ENCODE measurements at regions not wholly inside any gene's neighbourhood (a gene's known extent, or its start where the extent isn't known, plus 50 kb on each side); places are given as distances from the start of the nearest gene placed in this dataset.

DNA sequence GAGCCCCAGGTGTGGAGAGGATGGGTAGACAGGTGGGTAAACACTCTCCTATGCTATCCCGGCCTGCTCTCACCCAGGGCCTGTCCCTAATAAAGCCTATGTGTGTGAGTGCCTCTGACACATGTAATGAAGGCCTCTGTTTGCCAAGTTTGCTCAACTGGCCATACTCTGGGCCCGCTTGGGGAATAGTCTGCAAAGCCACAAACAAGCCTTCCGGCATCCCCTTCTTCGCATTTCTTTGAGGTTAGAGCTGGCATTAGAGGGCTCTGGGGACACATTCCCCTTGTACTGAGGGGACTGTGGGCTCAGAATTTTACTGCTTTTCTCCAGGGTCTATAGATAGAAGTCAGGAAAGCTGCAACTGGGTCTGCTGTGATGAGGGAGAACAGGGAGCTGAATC is 240.5 kb downstream of the C12orf75 start:
- Mint-ChIP-seq H3K27ac (no peak overlapping the region), H3K4me3 (no peak overlapping the region), H3K9me3 (peaks cover 0 to 3% (median 0%) of the 10 kb centered on the region in 7 donors), H3K36me3 (no peaks in the 10 kb centered on the region), H3K4me1 (no peaks in the 10 kb centered on the region), H3K27me3 (peaks cover 0 to 21% (median 10%) of the 10 kb centered on the region in 3 donors)
- DNase-seq (no peak), ATAC-seq (ENCODE audit: low read depth in 2 of 2) (no peak)

DNA sequence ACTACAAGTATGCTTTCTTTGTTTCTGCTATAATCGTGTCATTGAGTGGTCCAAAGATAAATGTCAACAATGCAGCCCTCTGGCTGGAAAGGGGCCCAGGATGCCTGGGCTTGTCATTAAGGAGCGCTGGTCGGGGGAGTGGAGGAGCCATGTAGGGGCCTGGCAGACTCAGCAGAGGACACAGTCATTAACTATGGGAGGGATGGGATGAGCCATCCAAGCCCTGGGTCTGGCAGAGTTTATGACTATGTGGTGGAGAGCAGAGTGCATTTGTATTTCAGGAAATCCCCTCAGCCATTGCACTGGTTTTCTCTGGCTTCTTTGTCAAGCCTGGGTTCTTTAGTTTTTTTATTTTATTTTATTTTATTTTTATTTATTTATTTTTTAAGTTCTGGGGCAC is 243.1 kb downstream of the C12orf75 start:
- no peak for DNase-seq
- peaks cover 0 to 7% (median 0%) of the 10 kb centered on the region in 7 donors for H3K9me3 Mint-ChIP-seq
- no peak overlapping the region for H3K27ac Mint-ChIP-seq
- H3K4me3 Mint-ChIP-seq = no peak overlapping the region
- no peak for ATAC-seq (ENCODE audit: low read depth in 2 of 2)
- no peaks in the 10 kb centered on the region for H3K36me3 Mint-ChIP-seq
- peaks cover 7 to 13% (median 9%) of the 10 kb centered on the region in 3 donors for H3K27me3 Mint-ChIP-seq
- H3K4me1 Mint-ChIP-seq = no peaks in the 10 kb centered on the region

DNA sequence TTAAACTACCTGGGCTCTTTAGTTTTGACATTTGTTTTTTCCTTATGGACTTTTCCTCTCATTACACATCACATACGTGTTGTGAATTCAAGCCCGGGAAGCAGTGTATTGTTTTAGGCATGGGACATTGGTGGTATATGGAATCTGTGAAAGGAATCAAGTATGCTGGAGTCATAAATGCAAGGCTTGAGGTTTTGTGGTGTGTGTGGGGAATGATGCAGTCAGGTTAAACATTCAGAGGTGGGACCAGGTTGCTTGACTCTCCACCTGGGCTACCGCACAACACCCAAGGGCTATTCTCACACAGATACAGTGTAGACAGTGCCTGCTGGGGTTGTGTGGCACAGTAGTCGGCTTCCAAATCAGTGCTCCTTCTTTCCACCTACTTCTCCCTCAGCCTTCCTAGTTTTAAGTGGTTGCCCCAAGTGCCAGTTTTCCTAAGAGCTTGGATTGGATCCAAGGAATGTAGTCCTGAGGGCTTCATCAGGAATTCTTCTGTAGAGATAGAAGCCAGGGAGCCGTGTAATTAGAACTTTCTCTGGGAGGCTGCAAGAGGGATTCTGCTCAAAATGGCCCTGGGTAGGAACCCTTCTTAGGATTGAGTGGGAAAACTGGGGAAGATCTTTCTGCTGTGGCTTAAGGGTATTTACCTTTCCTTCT is 243.7 kb downstream of the C12orf75 start:
- Mint-ChIP-seq H3K4me1 (no peaks in the 10 kb centered on the region), H3K27ac (no peak overlapping the region), H3K9me3 (peaks cover 0 to 7% (median 0%) of the 10 kb centered on the region in 7 donors), H3K4me3 (no peak overlapping the region), H3K36me3 (no peaks in the 10 kb centered on the region), H3K27me3 (peaks cover 7 to 13% (median 9%) of the 10 kb centered on the region in 3 donors)
- no peak for ATAC-seq (ENCODE audit: low read depth in 2 of 2)
- no peak for DNase-seq

DNA sequence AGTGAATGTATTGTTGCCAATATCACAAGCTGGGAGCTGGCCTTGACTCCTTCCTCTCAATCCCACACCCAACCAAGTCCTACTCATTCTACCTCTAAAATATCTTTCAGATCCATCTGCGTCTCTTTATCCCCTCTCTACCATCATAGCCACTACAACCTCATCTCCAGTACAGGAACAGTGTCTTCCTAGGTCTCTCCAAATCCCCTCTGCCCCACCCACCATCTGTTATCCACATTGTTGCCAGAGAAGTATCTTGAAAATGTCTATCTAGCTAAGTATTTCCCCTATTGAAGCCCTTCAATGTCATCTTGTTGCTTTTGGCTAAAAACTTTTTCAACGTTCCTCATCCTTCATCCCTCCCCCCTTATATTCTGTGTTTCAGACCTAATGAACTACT is 244.7 kb downstream of the C12orf75 start:
- DNase-seq (no peak), ATAC-seq (ENCODE audit: low read depth in 2 of 2) (no peak)
- Mint-ChIP-seq H3K27me3 (peaks cover 7 to 13% (median 9%) of the 10 kb centered on the region in 3 donors), H3K36me3 (no peaks in the 10 kb centered on the region), H3K4me3 (no peak overlapping the region), H3K9me3 (peaks cover 0 to 7% (median 0%) of the 10 kb centered on the region in 7 donors), H3K27ac (no peak overlapping the region), H3K4me1 (no peaks in the 10 kb centered on the region)

DNA sequence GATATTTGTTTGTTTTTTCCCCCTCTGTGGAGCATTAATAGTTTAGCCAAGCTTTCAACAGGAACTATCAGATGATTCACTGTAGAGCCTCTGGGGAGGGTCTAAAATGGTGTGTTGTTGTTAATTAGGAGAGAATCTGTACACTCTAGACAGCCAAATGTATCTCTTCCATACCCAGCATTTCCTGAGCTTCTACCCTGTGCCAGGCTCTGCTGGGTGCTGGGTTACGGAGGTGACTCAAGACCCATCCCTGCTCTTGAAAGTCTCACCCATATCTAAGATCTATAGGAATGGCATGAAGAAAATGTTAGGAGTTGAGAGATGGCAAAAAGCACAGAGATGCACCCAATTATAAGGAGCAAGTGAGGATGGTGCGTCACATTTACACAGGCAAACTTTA is 245.8 kb downstream of the C12orf75 start:
- peaks cover 0 to 7% (median 0%) of the 10 kb centered on the region in 7 donors for H3K9me3 Mint-ChIP-seq
- H3K4me3 Mint-ChIP-seq = no peak overlapping the region
- ATAC-seq (ENCODE audit: low read depth in 2 of 2) (no peak), DNase-seq (no peak)
- H3K36me3 Mint-ChIP-seq = no peaks in the 10 kb centered on the region
- no peaks in the 10 kb centered on the region for H3K4me1 Mint-ChIP-seq
- peak overlapping the region in 1 of 6 donors; percentile 34 for H3K27ac Mint-ChIP-seq
- H3K27me3 Mint-ChIP-seq = peaks cover 7 to 13% (median 9%) of the 10 kb centered on the region in 3 donors

DNA sequence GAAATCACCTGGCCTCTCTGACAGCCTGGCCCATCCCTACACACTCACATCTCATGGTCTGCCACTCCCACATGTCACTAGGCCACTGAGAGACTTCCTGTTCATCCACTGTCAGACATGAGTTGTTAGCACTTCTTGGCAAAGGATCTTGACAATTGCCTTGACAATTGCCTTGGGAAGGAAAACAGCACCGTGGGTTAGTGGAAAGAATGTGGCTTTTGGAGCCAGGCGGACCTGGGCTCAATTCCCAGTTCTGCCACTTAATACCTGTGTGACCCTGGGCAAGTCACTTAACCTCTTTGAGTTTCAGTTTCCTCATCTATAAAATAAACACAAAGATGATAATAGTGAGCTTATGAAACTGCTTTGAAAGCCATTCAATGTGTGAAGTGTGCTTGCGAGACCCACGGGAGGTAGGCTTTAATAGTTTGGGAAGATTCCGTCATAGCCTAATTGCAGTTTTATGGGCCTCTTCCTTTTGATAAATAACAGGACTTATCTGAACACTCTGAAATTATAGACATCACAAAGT is 250.4 kb downstream of the C12orf75 start:
- DNase-seq (no peak), ATAC-seq (ENCODE audit: low read depth in 2 of 2) (no peak)
- Mint-ChIP-seq H3K27me3 (peaks cover 4 to 18% (median 5%) of the 10 kb centered on the region in 3 donors), H3K36me3 (no peaks in the 10 kb centered on the region), H3K27ac (no peak overlapping the region), H3K9me3 (peaks cover 0 to 5% (median 0%) of the 10 kb centered on the region in 7 donors), H3K4me3 (no peak overlapping the region), H3K4me1 (no peaks in the 10 kb centered on the region)

DNA sequence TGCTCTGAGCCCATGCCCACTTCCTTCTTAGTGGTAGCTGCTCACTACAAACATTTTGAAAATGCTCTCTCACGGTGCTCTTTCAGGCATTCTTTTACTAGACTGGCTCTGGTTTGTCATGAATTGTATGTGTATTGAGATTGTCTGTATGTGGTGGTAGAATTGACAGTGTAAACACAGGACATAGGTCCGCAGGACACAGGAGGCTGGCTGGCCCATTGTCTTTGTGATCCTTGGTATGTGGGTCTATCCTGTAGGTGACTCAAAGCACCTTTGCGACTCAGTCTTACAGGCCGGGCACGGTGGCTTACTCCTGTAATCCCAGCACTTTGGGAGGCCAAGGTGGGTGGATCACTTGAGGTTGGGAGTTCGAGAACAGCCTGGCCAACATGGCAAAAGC is 250.9 kb downstream of the C12orf75 start:
- H3K4me1 Mint-ChIP-seq = no peaks in the 10 kb centered on the region
- H3K9me3 Mint-ChIP-seq = peaks cover 0 to 8% (median 2%) of the 10 kb centered on the region in 7 donors
- H3K27ac Mint-ChIP-seq = no peak overlapping the region
- no peak overlapping the region for H3K4me3 Mint-ChIP-seq
- no peaks in the 10 kb centered on the region for H3K36me3 Mint-ChIP-seq
- H3K27me3 Mint-ChIP-seq = peaks cover 4 to 18% (median 9%) of the 10 kb centered on the region in 3 donors
- no peak for DNase-seq
- ATAC-seq (ENCODE audit: low read depth in 2 of 2) = no peak

DNA sequence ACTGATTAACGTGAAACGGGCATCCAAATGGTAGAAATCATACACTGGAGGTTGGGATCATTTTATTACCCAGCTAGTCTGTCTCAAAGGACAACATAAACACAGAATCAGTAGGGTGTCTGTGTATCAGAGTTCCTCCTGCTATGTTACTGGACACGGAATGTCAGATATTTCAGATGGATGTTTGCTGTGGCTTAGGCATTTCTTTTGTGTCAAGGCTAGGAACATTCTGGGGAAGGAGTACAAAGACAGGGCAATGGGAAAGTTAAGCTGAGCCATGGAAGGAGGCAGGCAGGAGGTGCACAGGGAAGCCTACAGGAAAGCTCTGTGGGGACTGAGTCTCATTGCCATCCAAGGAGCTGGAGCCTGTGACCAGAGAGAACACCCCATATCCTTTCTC is 254.6 kb downstream of the C12orf75 start:
- no peak for ATAC-seq (ENCODE audit: low read depth in 2 of 2)

DNA sequence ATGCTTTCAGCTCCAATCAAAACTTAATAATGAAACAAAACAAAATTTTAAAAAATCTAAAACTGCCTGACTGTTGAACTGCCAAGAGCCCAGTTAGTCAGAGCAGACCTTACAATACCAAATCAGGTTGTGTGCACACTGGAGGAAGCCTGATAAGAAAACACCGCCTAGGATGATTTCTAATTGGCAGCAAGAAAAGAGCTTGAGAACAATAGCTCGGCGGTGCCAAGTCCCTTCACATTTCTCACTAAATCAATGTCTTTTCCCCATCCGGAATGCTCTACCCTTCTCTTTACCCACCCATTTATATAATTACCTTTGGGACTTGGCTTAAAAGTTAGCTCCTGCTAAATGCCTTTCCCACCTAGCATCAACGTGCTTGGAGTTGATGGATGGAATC is 256.7 kb downstream of the C12orf75 start:
- H3K9me3 Mint-ChIP-seq = peaks cover 0 to 5% (median 0%) of the 10 kb centered on the region in 7 donors
- peaks cover 4 to 10% (median 5%) of the 10 kb centered on the region in 3 donors for H3K27me3 Mint-ChIP-seq
- H3K4me1 Mint-ChIP-seq = no peaks in the 10 kb centered on the region
- H3K36me3 Mint-ChIP-seq = no peaks in the 10 kb centered on the region
- DNase-seq = no peak
- no peak overlapping the region for H3K27ac Mint-ChIP-seq
- no peak for ATAC-seq (ENCODE audit: low read depth in 2 of 2)
- H3K4me3 Mint-ChIP-seq = no peak overlapping the region

More for the DNA sequence above, 254.6 kb downstream of the C12orf75 start:
- peaks cover 4 to 10% (median 5%) of the 10 kb centered on the region in 3 donors for H3K27me3 Mint-ChIP-seq
- no peak overlapping the region for H3K4me3 Mint-ChIP-seq
- H3K9me3 Mint-ChIP-seq = peaks cover 0 to 5% (median 2%) of the 10 kb centered on the region in 7 donors
- DNase-seq = no peak
- no peaks in the 10 kb centered on the region for H3K4me1 Mint-ChIP-seq
- no peak overlapping the region for H3K27ac Mint-ChIP-seq
- no peaks in the 10 kb centered on the region for H3K36me3 Mint-ChIP-seq

DNA sequence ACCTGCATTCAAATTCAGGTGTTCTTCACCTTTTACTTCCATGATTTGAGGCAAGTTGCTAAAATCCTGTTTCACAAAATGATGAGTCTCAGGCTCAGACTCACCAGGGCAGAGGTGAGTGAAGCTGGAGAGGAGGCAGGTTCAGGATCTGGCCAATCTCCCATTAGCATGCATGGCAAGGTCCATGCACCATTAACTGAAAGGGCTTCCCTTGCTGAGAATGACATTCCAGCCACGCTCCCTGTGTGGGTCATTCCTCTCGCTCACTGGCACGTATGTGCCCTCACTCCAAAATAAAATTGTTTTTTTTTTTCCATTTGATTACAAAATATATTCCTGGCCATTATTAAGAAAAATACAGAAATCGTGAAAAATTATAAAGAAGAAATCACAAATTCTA is 257.6 kb downstream of the C12orf75 start:
- no peak overlapping the region for H3K4me3 Mint-ChIP-seq
- peaks cover 0 to 5% (median 0%) of the 10 kb centered on the region in 7 donors for H3K9me3 Mint-ChIP-seq
- ATAC-seq (ENCODE audit: low read depth in 2 of 2) = no peak
- no peaks in the 10 kb centered on the region for H3K36me3 Mint-ChIP-seq
- H3K27ac Mint-ChIP-seq = no peak overlapping the region
- no peak for DNase-seq
- H3K4me1 Mint-ChIP-seq = no peaks in the 10 kb centered on the region
- peaks cover 4 to 10% (median 5%) of the 10 kb centered on the region in 3 donors for H3K27me3 Mint-ChIP-seq

DNA sequence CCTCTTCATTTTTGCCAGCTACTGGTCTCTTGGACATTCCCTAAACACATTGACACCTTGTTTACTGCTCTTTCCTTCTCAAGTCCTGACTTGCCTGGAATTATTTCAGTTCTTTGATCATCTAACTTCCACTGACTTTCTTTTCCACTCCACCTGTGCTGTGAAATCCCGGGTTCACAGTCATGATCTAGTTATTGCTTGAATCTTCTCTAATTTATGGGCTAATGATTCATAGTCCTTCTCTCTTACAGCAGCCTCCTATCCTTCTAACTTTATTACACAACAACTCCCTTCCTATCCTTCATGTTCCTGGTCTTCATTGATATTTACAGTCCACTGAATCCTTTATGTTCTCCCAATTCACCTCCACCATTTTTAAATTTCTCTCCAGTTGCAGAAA is 260.1 kb downstream of the C12orf75 start:
- no peaks in the 10 kb centered on the region for H3K36me3 Mint-ChIP-seq
- ATAC-seq (ENCODE audit: low read depth in 2 of 2) (no peak), DNase-seq (no peak)
- peaks cover 5 to 16% (median 8%) of the 10 kb centered on the region in 3 donors for H3K27me3 Mint-ChIP-seq
- no peak overlapping the region for H3K27ac Mint-ChIP-seq
- H3K9me3 Mint-ChIP-seq = peaks cover 0 to 9% (median 2%) of the 10 kb centered on the region in 7 donors
- no peaks in the 10 kb centered on the region for H3K4me1 Mint-ChIP-seq
- H3K4me3 Mint-ChIP-seq = no peak overlapping the region

DNA sequence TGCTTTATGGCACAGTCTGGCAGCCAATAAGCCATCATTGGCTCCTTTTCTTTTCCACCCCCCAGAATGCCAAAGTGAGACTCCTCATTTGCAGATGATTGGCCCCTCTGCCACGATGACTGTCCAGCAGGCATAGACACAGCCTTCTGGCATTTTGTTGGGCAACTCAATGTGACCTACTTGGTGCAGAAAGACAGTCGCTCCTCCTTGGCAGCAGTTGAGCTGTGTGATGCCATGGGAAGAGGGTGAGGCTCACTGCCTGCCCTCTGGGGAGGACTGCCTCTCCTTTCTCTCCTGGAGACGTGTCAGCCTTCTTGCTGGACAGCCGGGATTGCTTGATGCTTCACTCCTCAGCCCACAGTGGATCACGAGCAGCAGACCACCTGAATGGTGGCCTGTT is 264.9 kb downstream of the C12orf75 start:
- H3K36me3 Mint-ChIP-seq = no peaks in the 10 kb centered on the region
- no peak overlapping the region for H3K27ac Mint-ChIP-seq

DNA sequence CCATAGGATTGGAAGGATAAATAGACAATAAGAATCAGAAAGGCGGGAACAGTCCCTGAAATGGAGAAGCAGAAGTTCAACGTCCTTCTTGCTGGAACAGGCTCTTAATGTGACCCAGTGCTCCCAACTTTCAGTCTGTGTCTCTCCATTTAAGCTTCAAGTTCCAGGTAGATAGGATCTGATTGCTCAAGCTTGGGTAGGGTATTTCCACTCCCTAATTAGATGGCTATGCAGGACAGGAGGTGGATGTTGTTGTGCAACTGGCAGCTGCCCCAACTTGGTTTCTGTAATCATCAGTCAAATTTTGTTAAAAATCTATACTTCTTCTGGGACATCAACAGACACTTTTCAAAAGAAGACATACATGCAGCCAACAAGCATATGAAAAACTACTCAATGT is 266.2 kb downstream of the C12orf75 start:
- no peak overlapping the region for H3K4me3 Mint-ChIP-seq
- ATAC-seq (ENCODE audit: low read depth in 2 of 2) (no peak), DNase-seq (no peak)
- no peak overlapping the region for H3K27ac Mint-ChIP-seq
- H3K27me3 Mint-ChIP-seq = peaks cover 8 to 12% (median 11%) of the 10 kb centered on the region in 3 donors
- peaks cover 0 to 12% (median 3%) of the 10 kb centered on the region in 7 donors for H3K9me3 Mint-ChIP-seq
- H3K36me3 Mint-ChIP-seq = no peaks in the 10 kb centered on the region
- no peaks in the 10 kb centered on the region for H3K4me1 Mint-ChIP-seq

More for the DNA sequence above, 264.9 kb downstream of the C12orf75 start:
- H3K4me1 Mint-ChIP-seq = no peaks in the 10 kb centered on the region
- DNase-seq (no peak), ATAC-seq (ENCODE audit: low read depth in 2 of 2) (no peak)
- peaks cover 0 to 9% (median 3%) of the 10 kb centered on the region in 7 donors for H3K9me3 Mint-ChIP-seq
- peaks cover 8 to 12% (median 11%) of the 10 kb centered on the region in 3 donors for H3K27me3 Mint-ChIP-seq
- peak overlapping the region in 1 of 8 donors; percentile 69 for H3K4me3 Mint-ChIP-seq

DNA sequence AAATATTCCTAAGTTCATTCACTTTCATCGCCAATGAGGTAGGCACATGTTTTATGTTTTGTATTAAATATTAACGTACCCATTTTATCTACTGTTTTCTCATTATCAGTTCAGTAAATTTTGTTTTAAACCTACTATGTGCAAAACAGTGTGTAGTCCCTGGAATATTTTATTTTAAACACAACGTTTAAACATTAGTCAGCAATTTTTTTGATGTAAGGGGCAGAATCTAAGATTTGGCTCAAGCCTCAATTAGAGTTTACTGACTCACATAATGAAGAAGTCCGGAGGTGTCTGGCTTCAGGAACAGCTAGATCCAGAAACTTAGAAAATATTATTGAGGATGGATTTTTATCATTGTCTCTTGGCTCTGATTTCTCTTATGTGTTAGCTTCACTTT is 267.5 kb downstream of the C12orf75 start:
- Mint-ChIP-seq H3K9me3 (peaks cover 0 to 12% (median 3%) of the 10 kb centered on the region in 7 donors), H3K4me1 (no peaks in the 10 kb centered on the region), H3K36me3 (no peaks in the 10 kb centered on the region), H3K27me3 (peaks cover 8 to 12% (median 11%) of the 10 kb centered on the region in 3 donors), H3K27ac (no peak overlapping the region), H3K4me3 (no peak overlapping the region)
- ATAC-seq (ENCODE audit: low read depth in 2 of 2) (no peak), DNase-seq (no peak)
